Sigmoid colon (tissue), 4 donors: ENCODE measurements at regions not wholly inside any gene's neighbourhood (a gene's known extent, or its start where the extent isn't known, plus 50 kb on each side); places are given as distances from the start of the nearest gene placed in this dataset.

Experiments used
- EP300 ChIP-seq, 4 donors: sonication (generic); formaldehyde crosslinking; IDR thresholded peaks; one replicate each; pipeline ENCODE4 v1.6.1; 2017; ENCODE audit warnings: antibody characterized with exemption in 4 of 4
- POLR2A ChIP-seq, 2 donors: fragments of 450-650 bp; IDR thresholded peaks; one replicate each; pipeline ENCODE4 v1.6.1; 2016; ENCODE audit warnings: antibody characterized with exemption in 2 of 2, mild to moderate bottlenecking in 2 of 2, moderate library complexity in 2 of 2
- POLR2AphosphoS5 ChIP-seq, 4 donors: sonication (generic); formaldehyde crosslinking; IDR thresholded peaks; one replicate each; pipeline ENCODE4 v1.6.1; 2017; ENCODE audit warnings: antibody characterized with exemption in 4 of 4
- TF ChIP-seq, protein P1 (sequence below), 4 experiments: fragments of 450-650 bp in 3 of 4; fragments of 200-600 bp in 1 of 4; IDR thresholded peaks; one replicate each; pipeline ENCODE4 v1.5.1; 2016 to 2019; ENCODE audit warnings: antibody characterized with exemption in 4 of 4, mild to moderate bottlenecking in 3 of 4, moderate library complexity in 2 of 4

DNA sequence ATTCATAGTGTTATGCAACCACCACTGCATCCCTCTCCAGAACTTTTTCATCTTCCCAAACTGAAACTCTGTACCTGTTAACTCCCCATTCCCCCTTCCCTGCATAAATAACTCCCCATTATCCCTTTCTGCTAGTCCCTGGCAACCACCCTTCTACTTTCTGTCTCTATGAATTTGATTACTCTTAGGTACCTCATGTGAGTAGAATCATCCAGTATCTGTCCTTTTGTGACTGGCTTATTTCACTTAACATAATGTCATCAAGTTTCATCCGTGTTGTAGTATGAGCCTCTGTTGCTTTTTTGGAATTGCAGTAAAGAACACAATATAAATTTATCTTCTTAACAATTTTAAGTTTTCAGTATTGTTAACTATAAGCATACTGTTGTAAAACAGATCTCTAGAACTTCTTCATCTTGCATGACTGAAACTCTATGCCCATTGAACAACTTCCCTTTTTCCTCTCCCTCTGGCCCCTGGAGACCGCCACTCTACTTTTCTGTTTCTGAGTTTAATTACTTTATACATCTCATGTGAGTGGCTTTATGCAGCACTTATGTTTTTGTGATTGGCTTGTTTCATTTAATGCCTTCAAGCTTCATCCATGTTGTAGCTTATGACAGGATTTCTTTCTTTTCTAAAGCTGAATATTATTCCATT lies 87.3 kb upstream of the ABCC4 start:
- TF ChIP-seq, protein P1, sequence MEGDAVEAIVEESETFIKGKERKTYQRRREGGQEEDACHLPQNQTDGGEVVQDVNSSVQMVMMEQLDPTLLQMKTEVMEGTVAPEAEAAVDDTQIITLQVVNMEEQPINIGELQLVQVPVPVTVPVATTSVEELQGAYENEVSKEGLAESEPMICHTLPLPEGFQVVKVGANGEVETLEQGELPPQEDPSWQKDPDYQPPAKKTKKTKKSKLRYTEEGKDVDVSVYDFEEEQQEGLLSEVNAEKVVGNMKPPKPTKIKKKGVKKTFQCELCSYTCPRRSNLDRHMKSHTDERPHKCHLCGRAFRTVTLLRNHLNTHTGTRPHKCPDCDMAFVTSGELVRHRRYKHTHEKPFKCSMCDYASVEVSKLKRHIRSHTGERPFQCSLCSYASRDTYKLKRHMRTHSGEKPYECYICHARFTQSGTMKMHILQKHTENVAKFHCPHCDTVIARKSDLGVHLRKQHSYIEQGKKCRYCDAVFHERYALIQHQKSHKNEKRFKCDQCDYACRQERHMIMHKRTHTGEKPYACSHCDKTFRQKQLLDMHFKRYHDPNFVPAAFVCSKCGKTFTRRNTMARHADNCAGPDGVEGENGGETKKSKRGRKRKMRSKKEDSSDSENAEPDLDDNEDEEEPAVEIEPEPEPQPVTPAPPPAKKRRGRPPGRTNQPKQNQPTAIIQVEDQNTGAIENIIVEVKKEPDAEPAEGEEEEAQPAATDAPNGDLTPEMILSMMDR (IDR thresholded peaks at IDR 0.05) = no peak
- no peak for TF ChIP-seq POLR2A (IDR thresholded peaks at IDR 0.05)
- no peak for TF ChIP-seq POLR2AphosphoS5 (IDR thresholded peaks at IDR 0.05)
- no peak for TF ChIP-seq EP300 (IDR thresholded peaks at IDR 0.05)
